A549 (cell line): ENCODE measurements at regions not wholly inside any gene's neighbourhood (a gene's known extent, or its start where the extent isn't known, plus 50 kb on each side); places are given as distances from the start of the nearest gene placed in this dataset.

Experiments used
- CHD2 ChIP-seq: fragments of 150-350 bp; IDR thresholded peaks from 2 replicates; pipeline ENCODE4 v1.6.1; 2014; ENCODE audit warnings: low read length; ENCODE audit not compliant: partially characterized antibody
- EP300 ChIP-seq, 2 experiments: fragments of >200 bp; sonication (Bioruptor Twin); formaldehyde crosslinking; IDR thresholded peaks; 2 replicates in 1 of 2; 3 replicates in 1 of 2; pipeline ENCODE4 v1.6.1; 2016 to 2017
- GATA3 ChIP-seq: IDR thresholded peaks from 2 replicates; pipeline ENCODE4 v1.6.1; 2012; ENCODE audit warnings: borderline replicate concordance
- JUN ChIP-seq, 2 experiments: fragments of >200 bp; sonication (Bioruptor Twin); formaldehyde crosslinking; IDR thresholded peaks; 2 replicates in 1 of 2; 3 replicates in 1 of 2; pipeline ENCODE4 v1.6.1; 2016 to 2017
- MYC ChIP-seq: IDR thresholded peaks from 2 replicates; pipeline ENCODE4 v1.6.1; 2012; ENCODE audit warnings: mild to moderate bottlenecking, inconsistent platforms, low read length, improper control_type of control experiment, borderline replicate concordance
- POLR2A ChIP-seq: IDR thresholded peaks from 2 replicates; pipeline ENCODE4 v1.6.1; 2012; ENCODE audit warnings: mild to moderate bottlenecking, low read length
- RAD21 ChIP-seq, 2 experiments: fragments of >200 bp in 1 of 2; sonication (Bioruptor Twin) in 1 of 2; formaldehyde crosslinking in 1 of 2; IDR thresholded peaks in 1 of 2; conservative IDR thresholded peaks in 1 of 2; 2 replicates in 1 of 2; 3 replicates in 1 of 2; pipeline ENCODE4 v1.6.1; 2012 to 2018; ENCODE audit warnings: inconsistent platforms in 1 of 2
- RFX5 ChIP-seq: fragments of 450-650 bp; IDR thresholded peaks from 2 replicates; pipeline ENCODE4 v1.7.1; 2014; ENCODE audit warnings: antibody characterized with exemption, mild to moderate bottlenecking, moderate library complexity
- TF ChIP-seq, protein P1 (sequence below): fragments of >200 bp; sonication (Bioruptor Twin); formaldehyde crosslinking; IDR thresholded peaks from 3 replicates; pipeline ENCODE4 v1.5.1; 2016
- TF ChIP-seq, protein P2 (sequence below): fragments of 250-450 bp; sonication (Bioruptor Pico); IDR thresholded peaks from 2 replicates; pipeline ENCODE4 v1.5.0; 2021; ENCODE audit warnings: mild to moderate bottlenecking, moderate library complexity, borderline replicate concordance

DNA sequence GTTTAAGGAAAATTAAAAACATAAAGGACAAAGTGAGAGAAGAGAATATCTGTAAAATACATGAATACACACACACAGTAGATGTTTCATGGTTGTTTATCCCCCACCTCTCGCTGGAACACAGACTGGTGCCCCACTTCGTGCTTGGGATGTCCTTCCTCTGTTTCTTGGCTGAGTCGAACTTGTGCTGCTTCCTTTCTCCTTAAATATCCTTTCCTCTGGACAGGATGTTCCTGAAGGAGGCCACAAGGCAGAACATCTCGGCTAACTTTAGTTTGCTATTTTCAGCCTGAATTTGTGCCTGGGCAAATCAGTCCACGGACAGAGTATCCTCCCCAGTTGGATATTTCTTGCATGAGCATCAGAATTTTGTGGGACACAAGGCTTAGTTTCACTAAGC, 54.7 kb upstream of the ZMYND8 start:
- TF ChIP-seq RFX5: no peak
- TF ChIP-seq RAD21 (conservative IDR thresholded peaks at IDR 0.05 in 1 of 2, IDR thresholded peaks at IDR 0.05 in 1 of 2): no peak
- no peak for TF ChIP-seq GATA3
- no peak for TF ChIP-seq MYC
- TF ChIP-seq, protein P1, sequence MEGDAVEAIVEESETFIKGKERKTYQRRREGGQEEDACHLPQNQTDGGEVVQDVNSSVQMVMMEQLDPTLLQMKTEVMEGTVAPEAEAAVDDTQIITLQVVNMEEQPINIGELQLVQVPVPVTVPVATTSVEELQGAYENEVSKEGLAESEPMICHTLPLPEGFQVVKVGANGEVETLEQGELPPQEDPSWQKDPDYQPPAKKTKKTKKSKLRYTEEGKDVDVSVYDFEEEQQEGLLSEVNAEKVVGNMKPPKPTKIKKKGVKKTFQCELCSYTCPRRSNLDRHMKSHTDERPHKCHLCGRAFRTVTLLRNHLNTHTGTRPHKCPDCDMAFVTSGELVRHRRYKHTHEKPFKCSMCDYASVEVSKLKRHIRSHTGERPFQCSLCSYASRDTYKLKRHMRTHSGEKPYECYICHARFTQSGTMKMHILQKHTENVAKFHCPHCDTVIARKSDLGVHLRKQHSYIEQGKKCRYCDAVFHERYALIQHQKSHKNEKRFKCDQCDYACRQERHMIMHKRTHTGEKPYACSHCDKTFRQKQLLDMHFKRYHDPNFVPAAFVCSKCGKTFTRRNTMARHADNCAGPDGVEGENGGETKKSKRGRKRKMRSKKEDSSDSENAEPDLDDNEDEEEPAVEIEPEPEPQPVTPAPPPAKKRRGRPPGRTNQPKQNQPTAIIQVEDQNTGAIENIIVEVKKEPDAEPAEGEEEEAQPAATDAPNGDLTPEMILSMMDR: no peak
- no peak for TF ChIP-seq CHD2
- TF ChIP-seq, protein P2, sequence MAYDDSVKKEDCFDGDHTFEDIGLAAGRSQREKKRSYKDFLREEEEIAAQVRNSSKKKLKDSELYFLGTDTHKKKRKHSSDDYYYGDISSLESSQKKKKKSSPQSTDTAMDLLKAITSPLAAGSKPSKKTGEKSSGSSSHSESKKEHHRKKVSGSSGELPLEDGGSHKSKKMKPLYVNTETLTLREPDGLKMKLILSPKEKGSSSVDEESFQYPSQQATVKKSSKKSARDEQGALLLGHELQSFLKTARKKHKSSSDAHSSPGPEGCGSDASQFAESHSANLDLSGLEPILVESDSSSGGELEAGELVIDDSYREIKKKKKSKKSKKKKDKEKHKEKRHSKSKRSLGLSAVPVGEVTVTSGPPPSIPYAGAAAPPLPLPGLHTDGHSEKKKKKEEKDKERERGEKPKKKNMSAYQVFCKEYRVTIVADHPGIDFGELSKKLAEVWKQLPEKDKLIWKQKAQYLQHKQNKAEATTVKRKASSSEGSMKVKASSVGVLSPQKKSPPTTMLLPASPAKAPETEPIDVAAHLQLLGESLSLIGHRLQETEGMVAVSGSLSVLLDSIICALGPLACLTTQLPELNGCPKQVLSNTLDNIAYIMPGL: no peak
- no peak for TF ChIP-seq POLR2A
- TF ChIP-seq JUN (IDR thresholded peaks at IDR 0.05): no peak
- TF ChIP-seq EP300 (IDR thresholded peaks at IDR 0.05): no peak
